ENCODE measurements at regions not wholly inside any gene's neighbourhood (a gene's known extent, or its start where the extent isn't known, plus 50 kb on each side); places are given as distances from the start of the nearest gene placed in this dataset.

DNA sequence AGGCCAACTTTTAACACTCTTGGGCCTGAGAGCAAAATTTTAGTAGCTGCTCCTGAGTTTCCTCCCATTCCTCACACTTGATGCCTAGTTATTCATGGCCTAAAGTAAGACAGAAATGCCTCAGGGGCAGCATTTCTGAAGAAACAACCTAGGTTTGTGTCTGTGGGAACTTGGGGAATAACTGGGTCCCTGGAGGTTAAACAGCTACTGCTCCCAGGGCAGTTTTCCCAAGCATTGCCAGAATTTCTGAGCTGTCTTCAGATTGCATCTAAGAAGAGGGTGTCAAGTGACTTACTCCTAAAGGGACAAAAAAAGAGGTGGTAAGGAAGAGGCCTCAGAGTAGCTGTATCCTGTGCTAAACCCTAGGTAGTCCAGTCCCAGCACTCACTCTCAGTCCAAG is 130.8 kb upstream of the ACSL4 start:
- Histone ChIP-seq H3K36me3 (ENCODE audit: control insufficient read depth, insufficient read depth, low read length) (no peaks in the 10 kb centered on the region), H3K27me3 (ENCODE audit: control insufficient read depth, insufficient read depth, low read length) (no peaks in the 10 kb centered on the region), H3K4me1 (ENCODE audit: control insufficient read depth, insufficient read depth, low read length) (no peaks in the 10 kb centered on the region), H3K4me3 (ENCODE audit: low read depth in 2 of 2, low read length in 2 of 2) (no peak overlapping the region), H3K27ac (ENCODE audit: low read length) (no peak overlapping the region), H3K9me3 (ENCODE audit: control insufficient read depth, insufficient read depth, low read depth, low read length) (no peaks in the 10 kb centered on the region)
- POLR2A ChIA-PET, result no interaction called here
- CTCF ChIA-PET, result no interaction called here
- in situ Hi-C loops (cut with HindIII; ENCODE audit: low pct_unique_long_range_greater_than_20kb, low sequenced_read_pairs) (no loop called here), intact Hi-C loops (cut with micrococcal nuclease; ENCODE audit: unreplicated experiment) (no loop called here)
- no peak for DNase-seq (ENCODE audit: low read depth, low spot score)
- no peak for ATAC-seq
- BruUV-seq (replicated peaks), result no TSS peak
- TF ChIP-seq, protein P1, sequence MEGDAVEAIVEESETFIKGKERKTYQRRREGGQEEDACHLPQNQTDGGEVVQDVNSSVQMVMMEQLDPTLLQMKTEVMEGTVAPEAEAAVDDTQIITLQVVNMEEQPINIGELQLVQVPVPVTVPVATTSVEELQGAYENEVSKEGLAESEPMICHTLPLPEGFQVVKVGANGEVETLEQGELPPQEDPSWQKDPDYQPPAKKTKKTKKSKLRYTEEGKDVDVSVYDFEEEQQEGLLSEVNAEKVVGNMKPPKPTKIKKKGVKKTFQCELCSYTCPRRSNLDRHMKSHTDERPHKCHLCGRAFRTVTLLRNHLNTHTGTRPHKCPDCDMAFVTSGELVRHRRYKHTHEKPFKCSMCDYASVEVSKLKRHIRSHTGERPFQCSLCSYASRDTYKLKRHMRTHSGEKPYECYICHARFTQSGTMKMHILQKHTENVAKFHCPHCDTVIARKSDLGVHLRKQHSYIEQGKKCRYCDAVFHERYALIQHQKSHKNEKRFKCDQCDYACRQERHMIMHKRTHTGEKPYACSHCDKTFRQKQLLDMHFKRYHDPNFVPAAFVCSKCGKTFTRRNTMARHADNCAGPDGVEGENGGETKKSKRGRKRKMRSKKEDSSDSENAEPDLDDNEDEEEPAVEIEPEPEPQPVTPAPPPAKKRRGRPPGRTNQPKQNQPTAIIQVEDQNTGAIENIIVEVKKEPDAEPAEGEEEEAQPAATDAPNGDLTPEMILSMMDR (IDR thresholded peaks at IDR 0.05), result no peak
- no peak for TF ChIP-seq TCF7L2 (IDR thresholded peaks at IDR 0.05; ENCODE audit: low read depth, low read length)
- no peak for TF ChIP-seq SIN3A (IDR thresholded peaks at IDR 0.05; ENCODE audit: borderline replicate concordance, insufficient read depth, low read depth, low read length)
- TF ChIP-seq POLR2AphosphoS5 (IDR thresholded peaks at IDR 0.05; ENCODE audit: low read depth, low read length), result no peak
- TF ChIP-seq, protein P2, sequence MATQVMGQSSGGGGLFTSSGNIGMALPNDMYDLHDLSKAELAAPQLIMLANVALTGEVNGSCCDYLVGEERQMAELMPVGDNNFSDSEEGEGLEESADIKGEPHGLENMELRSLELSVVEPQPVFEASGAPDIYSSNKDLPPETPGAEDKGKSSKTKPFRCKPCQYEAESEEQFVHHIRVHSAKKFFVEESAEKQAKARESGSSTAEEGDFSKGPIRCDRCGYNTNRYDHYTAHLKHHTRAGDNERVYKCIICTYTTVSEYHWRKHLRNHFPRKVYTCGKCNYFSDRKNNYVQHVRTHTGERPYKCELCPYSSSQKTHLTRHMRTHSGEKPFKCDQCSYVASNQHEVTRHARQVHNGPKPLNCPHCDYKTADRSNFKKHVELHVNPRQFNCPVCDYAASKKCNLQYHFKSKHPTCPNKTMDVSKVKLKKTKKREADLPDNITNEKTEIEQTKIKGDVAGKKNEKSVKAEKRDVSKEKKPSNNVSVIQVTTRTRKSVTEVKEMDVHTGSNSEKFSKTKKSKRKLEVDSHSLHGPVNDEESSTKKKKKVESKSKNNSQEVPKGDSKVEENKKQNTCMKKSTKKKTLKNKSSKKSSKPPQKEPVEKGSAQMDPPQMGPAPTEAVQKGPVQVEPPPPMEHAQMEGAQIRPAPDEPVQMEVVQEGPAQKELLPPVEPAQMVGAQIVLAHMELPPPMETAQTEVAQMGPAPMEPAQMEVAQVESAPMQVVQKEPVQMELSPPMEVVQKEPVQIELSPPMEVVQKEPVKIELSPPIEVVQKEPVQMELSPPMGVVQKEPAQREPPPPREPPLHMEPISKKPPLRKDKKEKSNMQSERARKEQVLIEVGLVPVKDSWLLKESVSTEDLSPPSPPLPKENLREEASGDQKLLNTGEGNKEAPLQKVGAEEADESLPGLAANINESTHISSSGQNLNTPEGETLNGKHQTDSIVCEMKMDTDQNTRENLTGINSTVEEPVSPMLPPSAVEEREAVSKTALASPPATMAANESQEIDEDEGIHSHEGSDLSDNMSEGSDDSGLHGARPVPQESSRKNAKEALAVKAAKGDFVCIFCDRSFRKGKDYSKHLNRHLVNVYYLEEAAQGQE (IDR thresholded peaks at IDR 0.05; ENCODE audit: insufficient read depth in 1 of 2, low read depth in 2 of 2, low read length in 1 of 2), result no peak

DNA sequence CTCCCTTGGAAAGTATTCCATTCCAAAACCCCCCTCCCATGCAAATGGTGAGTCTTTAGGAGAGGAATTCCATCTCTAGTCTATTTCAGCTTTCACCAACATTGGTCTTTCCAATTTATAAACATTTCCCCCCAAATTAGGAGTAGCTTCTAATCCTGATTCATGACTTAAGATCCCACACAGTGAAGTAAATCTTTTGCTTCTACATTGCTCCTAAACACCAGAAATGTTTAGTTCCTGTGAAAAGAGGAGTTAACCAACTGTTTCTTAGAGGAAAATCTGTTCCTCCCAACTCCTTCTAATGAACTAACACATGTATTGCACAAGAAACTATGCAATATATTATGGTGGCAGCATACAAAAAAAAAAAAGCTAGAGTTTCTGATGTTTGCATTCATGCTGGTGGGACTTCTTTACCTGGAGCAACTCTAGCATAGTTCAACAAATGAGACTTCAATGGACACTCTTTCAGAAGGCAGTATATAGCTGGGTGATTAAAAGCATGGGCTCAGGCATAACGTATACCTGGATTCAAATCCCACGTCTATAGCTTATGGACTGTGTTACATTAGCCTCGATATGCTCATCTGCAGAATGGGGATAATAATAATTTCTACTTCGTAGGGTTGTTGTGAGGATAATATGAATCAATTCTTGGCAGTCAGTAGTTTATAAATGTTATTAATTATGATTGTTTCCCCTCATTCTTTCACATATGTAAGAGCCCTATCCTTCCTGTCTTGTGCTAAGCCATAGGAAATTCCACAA is 131.6 kb upstream of the TMEM164 start:
- no peaks in the 10 kb centered on the region for H3K9me3 ChIP-seq (ENCODE audit: control insufficient read depth, insufficient read depth, low read depth, low read length)
- no peak overlapping the region for H3K27ac ChIP-seq (ENCODE audit: low read length)
- ATAC-seq, result no peak
- no peak overlapping the region for H3K4me3 ChIP-seq (ENCODE audit: low read depth in 2 of 2, low read length in 2 of 2)
- DNase-seq (ENCODE audit: low read depth, low spot score), result no peak
- in situ Hi-C loops (cut with HindIII; ENCODE audit: low pct_unique_long_range_greater_than_20kb, low sequenced_read_pairs), result no loop called here
- POLR2A ChIA-PET, result interaction anchor here (0.6 kb wide), 1 partner anchor 438 kb away, joined by 3 read pairs; no protein-coding TSS in a partner anchor
- TF ChIP-seq, protein P2 (IDR thresholded peaks at IDR 0.05; ENCODE audit: insufficient read depth in 1 of 2, low read depth in 2 of 2, low read length in 1 of 2), result no peak
- TF ChIP-seq TCF7L2 (IDR thresholded peaks at IDR 0.05; ENCODE audit: low read depth, low read length), result no peak
- TF ChIP-seq, protein P1 (IDR thresholded peaks at IDR 0.05), result no peak
- TF ChIP-seq POLR2AphosphoS5 (IDR thresholded peaks at IDR 0.05; ENCODE audit: low read depth, low read length), result no peak
- TF ChIP-seq SIN3A (IDR thresholded peaks at IDR 0.05; ENCODE audit: borderline replicate concordance, insufficient read depth, low read depth, low read length), result no peak
- H3K36me3 ChIP-seq (ENCODE audit: control insufficient read depth, insufficient read depth, low read length), result no peaks in the 10 kb centered on the region
- BruUV-seq (replicated peaks), result no TSS peak
- no peaks in the 10 kb centered on the region for H3K27me3 ChIP-seq (ENCODE audit: control insufficient read depth, insufficient read depth, low read length)
- CTCF ChIA-PET, result no interaction called here
- intact Hi-C loops (cut with micrococcal nuclease; ENCODE audit: unreplicated experiment), result no loop called here
- H3K4me1 ChIP-seq (ENCODE audit: control insufficient read depth, insufficient read depth, low read length), result no peaks in the 10 kb centered on the region

Data from Panc1 (cell line).